ENCODE measurements at regions not wholly inside any gene's neighbourhood (a gene's known extent, or its start where the extent isn't known, plus 50 kb on each side); places are given as distances from the start of the nearest gene placed in this dataset.

DNA sequence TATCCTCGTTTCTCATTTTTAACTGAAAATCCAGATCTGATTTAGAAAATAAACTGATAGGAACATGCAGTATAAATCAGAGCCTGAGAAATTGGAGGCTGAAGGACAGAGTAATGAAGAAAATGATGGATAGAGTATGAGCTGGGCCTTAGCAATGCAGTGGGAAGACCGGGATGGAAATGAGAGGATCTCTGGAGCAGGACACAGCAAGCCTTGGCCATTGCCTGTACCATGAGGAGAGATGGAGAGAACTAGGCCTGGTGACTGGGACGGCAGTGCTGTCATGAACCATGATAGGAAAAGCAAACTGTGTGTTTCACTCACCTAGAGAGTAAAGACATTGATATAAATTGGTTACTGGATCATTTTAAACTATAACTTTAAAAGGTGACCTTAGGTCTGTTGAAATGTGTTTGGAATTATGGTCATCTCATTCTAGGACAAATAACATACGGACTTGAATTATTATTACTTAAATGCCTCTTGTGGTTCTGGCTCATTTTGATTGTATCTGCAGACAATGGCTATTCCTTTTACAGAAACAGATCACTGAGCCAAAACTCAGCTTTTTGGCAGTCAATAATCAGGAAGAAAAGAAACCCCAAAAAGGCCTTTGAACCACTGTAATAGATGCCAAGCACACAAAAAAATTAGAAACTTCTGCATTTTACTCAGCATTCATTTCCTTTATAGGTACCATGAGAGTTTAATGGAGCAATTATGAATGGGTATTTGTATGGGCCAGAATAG lies 251.9 kb upstream of the PRKD1 start:
- Mint-ChIP-seq H3K36me3 (no peaks in the 10 kb centered on the region), H3K27ac (no peak overlapping the region), H3K4me1 (ENCODE audit: unreplicated experiment) (no peaks in the 10 kb centered on the region), H3K4me3 (no peak overlapping the region), H3K27me3 (no peaks in the 10 kb centered on the region), H3K9me3 (no peaks in the 10 kb centered on the region)
- DNase-seq (ENCODE audit: extremely low spot score, unreplicated experiment): no peak
- TF ChIP-seq, protein P1, sequence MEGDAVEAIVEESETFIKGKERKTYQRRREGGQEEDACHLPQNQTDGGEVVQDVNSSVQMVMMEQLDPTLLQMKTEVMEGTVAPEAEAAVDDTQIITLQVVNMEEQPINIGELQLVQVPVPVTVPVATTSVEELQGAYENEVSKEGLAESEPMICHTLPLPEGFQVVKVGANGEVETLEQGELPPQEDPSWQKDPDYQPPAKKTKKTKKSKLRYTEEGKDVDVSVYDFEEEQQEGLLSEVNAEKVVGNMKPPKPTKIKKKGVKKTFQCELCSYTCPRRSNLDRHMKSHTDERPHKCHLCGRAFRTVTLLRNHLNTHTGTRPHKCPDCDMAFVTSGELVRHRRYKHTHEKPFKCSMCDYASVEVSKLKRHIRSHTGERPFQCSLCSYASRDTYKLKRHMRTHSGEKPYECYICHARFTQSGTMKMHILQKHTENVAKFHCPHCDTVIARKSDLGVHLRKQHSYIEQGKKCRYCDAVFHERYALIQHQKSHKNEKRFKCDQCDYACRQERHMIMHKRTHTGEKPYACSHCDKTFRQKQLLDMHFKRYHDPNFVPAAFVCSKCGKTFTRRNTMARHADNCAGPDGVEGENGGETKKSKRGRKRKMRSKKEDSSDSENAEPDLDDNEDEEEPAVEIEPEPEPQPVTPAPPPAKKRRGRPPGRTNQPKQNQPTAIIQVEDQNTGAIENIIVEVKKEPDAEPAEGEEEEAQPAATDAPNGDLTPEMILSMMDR (conservative IDR thresholded peaks at IDR 0.05): no peak

DNA sequence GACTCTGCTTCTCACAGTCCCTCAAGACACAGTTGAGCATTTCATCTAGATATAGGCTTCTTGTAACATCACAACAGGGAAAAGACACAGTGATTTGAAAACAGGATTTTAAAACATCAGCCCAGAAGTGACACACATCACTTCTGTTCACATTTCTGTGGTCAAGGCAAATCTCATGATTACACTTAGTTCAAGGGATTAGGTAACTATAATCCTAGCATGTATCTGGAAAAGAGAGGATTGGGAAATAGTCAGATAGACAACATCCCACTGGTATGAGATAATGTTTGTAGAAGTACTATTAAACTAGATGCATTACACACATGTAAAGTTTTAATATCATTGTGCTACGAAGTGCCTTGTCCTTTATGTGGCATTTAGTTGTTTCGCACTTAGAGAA lies 252.6 kb upstream of the PRKD1 start:
- H3K4me3 Mint-ChIP-seq: no peak overlapping the region
- no peaks in the 10 kb centered on the region for H3K4me1 Mint-ChIP-seq (ENCODE audit: unreplicated experiment)
- H3K36me3 Mint-ChIP-seq: no peaks in the 10 kb centered on the region
- H3K9me3 Mint-ChIP-seq: no peaks in the 10 kb centered on the region
- DNase-seq (ENCODE audit: extremely low spot score, unreplicated experiment): no peak
- H3K27me3 Mint-ChIP-seq: no peaks in the 10 kb centered on the region
- H3K27ac Mint-ChIP-seq: no peak overlapping the region
- TF ChIP-seq, protein P1 (conservative IDR thresholded peaks at IDR 0.05): no peak

DNA sequence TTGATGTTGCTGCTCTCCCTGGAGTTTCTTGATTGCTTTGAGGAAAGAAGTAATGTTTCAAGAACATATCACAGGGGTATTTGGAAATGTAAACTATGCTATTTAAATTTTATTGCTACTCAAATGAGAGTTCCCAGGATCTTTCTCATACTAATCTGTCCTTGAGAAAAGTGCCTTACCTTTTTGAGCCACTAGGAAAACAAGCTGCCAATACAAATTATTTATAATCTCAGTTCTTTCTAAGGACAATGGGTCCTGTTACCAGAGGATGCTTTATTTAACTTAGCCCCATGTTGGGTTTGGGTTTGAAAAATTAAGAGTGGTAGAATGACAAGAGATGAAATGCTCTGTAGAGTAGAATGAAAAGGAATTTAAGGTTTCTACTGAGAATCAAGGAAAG lies 258.2 kb upstream of the PRKD1 start:
- Mint-ChIP-seq H3K27me3 (no peaks in the 10 kb centered on the region), H3K4me3 (no peak overlapping the region), H3K4me1 (ENCODE audit: unreplicated experiment) (no peaks in the 10 kb centered on the region), H3K9me3 (peaks cover 4% of the 10 kb centered on the region), H3K27ac (no peak overlapping the region), H3K36me3 (no peaks in the 10 kb centered on the region)
- DNase-seq (ENCODE audit: extremely low spot score, unreplicated experiment): no peak
- TF ChIP-seq, protein P1 (conservative IDR thresholded peaks at IDR 0.05): peak; percentile 63

DNA sequence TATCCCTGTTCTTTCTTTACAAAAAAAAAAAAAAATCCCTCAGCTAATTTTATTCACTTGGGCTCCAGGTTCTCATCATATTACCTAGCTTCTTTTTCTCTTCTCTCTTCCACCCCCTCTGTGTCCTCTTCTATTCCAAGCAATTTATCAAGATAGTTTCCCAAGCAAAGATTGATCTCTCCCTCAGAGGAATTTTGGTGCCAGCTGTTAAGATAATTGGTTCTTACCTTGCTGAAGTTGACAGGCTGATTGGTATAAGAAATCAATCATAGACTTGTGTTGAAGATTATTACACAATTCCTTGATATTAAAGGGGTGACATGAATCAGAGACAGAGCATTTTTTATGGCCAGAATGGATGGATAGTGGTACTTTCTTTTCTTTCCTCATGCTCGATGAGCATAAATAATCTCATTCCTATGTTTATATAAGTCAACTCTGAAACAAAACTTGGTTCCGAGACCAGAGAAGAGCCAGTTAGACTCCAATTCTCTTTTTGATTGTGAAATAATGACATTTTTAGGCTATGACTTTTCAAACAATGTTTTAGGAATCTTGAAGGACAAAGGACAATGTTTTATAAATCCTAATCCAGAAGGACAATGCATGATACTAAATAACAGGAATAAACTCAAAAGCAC lies 264.1 kb upstream of the PRKD1 start:
- Mint-ChIP-seq H3K27ac (no peak overlapping the region), H3K27me3 (no peaks in the 10 kb centered on the region), H3K36me3 (no peaks in the 10 kb centered on the region), H3K4me3 (no peak overlapping the region), H3K9me3 (peaks cover 4% of the 10 kb centered on the region), H3K4me1 (ENCODE audit: unreplicated experiment) (no peaks in the 10 kb centered on the region)
- TF ChIP-seq, protein P1 (conservative IDR thresholded peaks at IDR 0.05): no peak
- DNase-seq (ENCODE audit: extremely low spot score, unreplicated experiment): no peak

- no peak overlapping the region for H3K27ac Mint-ChIP-seq
Measured at GRCh38 chr14:30193101-30193500, 265.5 kb upstream of the PRKD1 start.

More at GRCh38 chr14:30193101-30193500, 265.5 kb upstream of the PRKD1 start:
- Mint-ChIP-seq H3K27me3 (no peaks in the 10 kb centered on the region), H3K9me3 (peaks cover 4% of the 10 kb centered on the region), H3K4me3 (no peak overlapping the region), H3K36me3 (no peaks in the 10 kb centered on the region), H3K4me1 (ENCODE audit: unreplicated experiment) (no peaks in the 10 kb centered on the region)
- TF ChIP-seq, protein P1 (conservative IDR thresholded peaks at IDR 0.05): no peak
- DNase-seq (ENCODE audit: extremely low spot score, unreplicated experiment): no peak

Data from type B pancreatic cell (in vitro differentiated cells).